T-helper 2 cell (primary cell): ENCODE measurements at regions not wholly inside any gene's neighbourhood (a gene's known extent, or its start where the extent isn't known, plus 50 kb on each side); places are given as distances from the start of the nearest gene placed in this dataset.

Experiments used
- DNase-seq, 5 experiments: peaks; one replicate each; pipeline versions ENCODE4 v3.0.0 to v3.0.0-alpha.2; 2012 to 2022

GRCh38 chr2:120596191-120596811 is 139.4 kb upstream of the GLI2 start:
- DNase-seq = no peak

GRCh38 chr2:120596990-120597594 is 138.6 kb upstream of the GLI2 start:
- no peak for DNase-seq

GRCh38 chr2:120597595-120598193 is 138.0 kb upstream of the GLI2 start:
- no peak for DNase-seq

GRCh38 chr2:120598416-120598815 is 137.3 kb upstream of the GLI2 start:
- no peak for DNase-seq

- no peak for DNase-seq
These were observed 136.6 kb upstream of the GLI2 start for GRCh38 chr2:120599072-120599471.

GRCh38 chr2:120599656-120600055 is 136.0 kb upstream of the GLI2 start:
- no peak for DNase-seq

GRCh38 chr2:120600335-120600734 is 135.3 kb upstream of the GLI2 start:
- no peak for DNase-seq

GRCh38 chr2:120600786-120601185 is 134.9 kb upstream of the GLI2 start:
- no peak for DNase-seq

- DNase-seq = no peak
These were observed 134.1 kb upstream of the GLI2 start for GRCh38 chr2:120601566-120601965.

GRCh38 chr2:120602251-120602650 is 133.4 kb upstream of the GLI2 start:
- DNase-seq = no peak

- no peak for DNase-seq
These were observed 130.9 kb upstream of the GLI2 start for GRCh38 chr2:120604767-120605166.

GRCh38 chr2:120605231-120605935 is 130.3 kb upstream of the GLI2 start:
- peak in 1 of 5 experiments; percentile 7 for DNase-seq

GRCh38 chr2:120606280-120606679 is 129.4 kb upstream of the GLI2 start:
- no peak for DNase-seq

GRCh38 chr2:120606931-120607330 is 128.7 kb upstream of the GLI2 start:
- no peak for DNase-seq

GRCh38 chr2:120607506-120607905 is 128.2 kb upstream of the GLI2 start:
- no peak for DNase-seq

- no peak for DNase-seq
These were observed 127.7 kb upstream of the GLI2 start for GRCh38 chr2:120607996-120608395.

GRCh38 chr2:120609826-120610395 is 125.8 kb upstream of the GLI2 start:
- no peak for DNase-seq

GRCh38 chr2:120611016-120611415 is 124.7 kb upstream of the GLI2 start:
- DNase-seq = no peak

GRCh38 chr2:120611961-120612360 is 123.7 kb upstream of the GLI2 start:
- no peak for DNase-seq

- DNase-seq = no peak
These were observed 123.2 kb upstream of the GLI2 start for GRCh38 chr2:120612471-120612870.

- DNase-seq = no peak
These were observed 122.7 kb upstream of the GLI2 start for GRCh38 chr2:120612931-120613330.

GRCh38 chr2:120613742-120614571 is 121.7 kb upstream of the GLI2 start:
- no peak for DNase-seq

GRCh38 chr2:120614901-120615300 is 120.8 kb upstream of the GLI2 start:
- DNase-seq = no peak
